ENCODE measurements at regions not wholly inside any gene's neighbourhood (a gene's known extent, or its start where the extent isn't known, plus 50 kb on each side); places are given as distances from the start of the nearest gene placed in this dataset.

GRCh38 chr4:12389604-12390003 lies 960.9 kb upstream of the HS3ST1 start (continued):
- no peak for TF ChIP-seq CTBP2 (IDR thresholded peaks at IDR 0.05; ENCODE audit: borderline replicate concordance, insufficient read depth, insufficient read length, low read length)
